ENCODE measurements at regions not wholly inside any gene's neighbourhood (a gene's known extent, or its start where the extent isn't known, plus 50 kb on each side); places are given as distances from the start of the nearest gene placed in this dataset.

DNA sequence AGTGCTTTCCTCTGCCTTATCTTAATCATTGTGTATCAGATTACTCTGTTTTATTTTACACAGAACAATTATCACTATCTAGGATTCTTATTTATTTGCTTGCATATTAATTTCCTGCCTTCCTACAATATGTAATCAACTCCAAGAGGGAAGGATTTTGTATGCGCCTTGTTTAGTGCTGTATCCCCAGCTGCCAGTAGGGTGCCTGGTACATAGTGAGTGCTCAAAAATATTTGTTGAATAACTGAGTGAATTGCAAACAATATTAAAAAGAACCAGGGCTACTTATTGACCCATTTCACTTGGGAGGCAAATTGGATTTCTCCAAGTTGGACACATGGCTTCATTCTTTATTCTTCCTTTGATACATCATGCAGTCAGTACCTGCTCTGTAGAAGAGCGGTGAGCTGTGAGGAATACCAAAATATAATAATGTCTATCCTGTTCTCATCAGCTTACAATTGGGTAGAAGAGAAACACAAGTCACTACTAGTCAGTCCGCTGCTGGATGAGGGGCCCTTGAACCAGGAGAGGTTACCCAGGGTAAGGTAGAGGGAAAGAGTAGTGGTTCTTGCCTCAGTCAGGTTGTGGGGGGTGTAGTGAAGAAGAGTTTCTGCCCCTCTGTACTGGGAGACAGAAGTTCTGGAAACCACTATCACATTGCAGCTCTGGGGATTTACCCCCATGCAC is 233.9 kb upstream of the ZBTB20 start:
- H3K4me3 ChIP-seq (ENCODE audit: low read depth, low read length) = no peak overlapping the region
- TF ChIP-seq POLR2A (IDR thresholded peaks at IDR 0.05; ENCODE audit: extremely low read depth, insufficient read length) (no peak), MYC (IDR thresholded peaks at IDR 0.05; ENCODE audit: low read depth, low read length) (no peak)
- TF ChIP-seq, protein P1, sequence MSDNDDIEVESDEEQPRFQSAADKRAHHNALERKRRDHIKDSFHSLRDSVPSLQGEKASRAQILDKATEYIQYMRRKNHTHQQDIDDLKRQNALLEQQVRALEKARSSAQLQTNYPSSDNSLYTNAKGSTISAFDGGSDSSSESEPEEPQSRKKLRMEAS (IDR thresholded peaks at IDR 0.05; ENCODE audit: low read depth, low read length) = no peak
- TF ChIP-seq, protein P2, sequence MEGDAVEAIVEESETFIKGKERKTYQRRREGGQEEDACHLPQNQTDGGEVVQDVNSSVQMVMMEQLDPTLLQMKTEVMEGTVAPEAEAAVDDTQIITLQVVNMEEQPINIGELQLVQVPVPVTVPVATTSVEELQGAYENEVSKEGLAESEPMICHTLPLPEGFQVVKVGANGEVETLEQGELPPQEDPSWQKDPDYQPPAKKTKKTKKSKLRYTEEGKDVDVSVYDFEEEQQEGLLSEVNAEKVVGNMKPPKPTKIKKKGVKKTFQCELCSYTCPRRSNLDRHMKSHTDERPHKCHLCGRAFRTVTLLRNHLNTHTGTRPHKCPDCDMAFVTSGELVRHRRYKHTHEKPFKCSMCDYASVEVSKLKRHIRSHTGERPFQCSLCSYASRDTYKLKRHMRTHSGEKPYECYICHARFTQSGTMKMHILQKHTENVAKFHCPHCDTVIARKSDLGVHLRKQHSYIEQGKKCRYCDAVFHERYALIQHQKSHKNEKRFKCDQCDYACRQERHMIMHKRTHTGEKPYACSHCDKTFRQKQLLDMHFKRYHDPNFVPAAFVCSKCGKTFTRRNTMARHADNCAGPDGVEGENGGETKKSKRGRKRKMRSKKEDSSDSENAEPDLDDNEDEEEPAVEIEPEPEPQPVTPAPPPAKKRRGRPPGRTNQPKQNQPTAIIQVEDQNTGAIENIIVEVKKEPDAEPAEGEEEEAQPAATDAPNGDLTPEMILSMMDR (IDR thresholded peaks at IDR 0.05; ENCODE audit: low read depth, low read length) = no peak
- DNase-seq (ENCODE audit: low read depth) = no peak

DNA sequence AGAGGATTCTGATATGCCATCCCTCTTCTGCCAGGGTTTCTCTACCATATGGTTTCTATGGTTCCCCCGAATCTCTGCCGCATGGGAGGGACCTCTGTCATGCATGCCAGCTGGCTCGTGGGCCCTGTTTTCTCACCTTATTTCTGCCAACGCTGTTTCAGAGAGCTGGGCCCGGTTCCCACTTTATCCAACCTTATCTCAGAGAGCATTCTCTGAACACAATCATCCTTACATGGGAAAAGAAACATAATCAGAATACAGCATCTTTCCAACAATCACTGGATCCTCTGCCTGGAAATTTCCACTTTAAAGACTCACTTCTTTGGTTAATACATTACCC is 234.5 kb upstream of the ZBTB20 start:
- no peak overlapping the region for H3K4me3 ChIP-seq (ENCODE audit: low read depth, low read length)
- no peak for DNase-seq (ENCODE audit: low read depth)
- TF ChIP-seq POLR2A (IDR thresholded peaks at IDR 0.05; ENCODE audit: extremely low read depth, insufficient read length) (no peak), MYC (IDR thresholded peaks at IDR 0.05; ENCODE audit: low read depth, low read length) (no peak)
- TF ChIP-seq, protein P1 (IDR thresholded peaks at IDR 0.05; ENCODE audit: low read depth, low read length) = no peak
- TF ChIP-seq, protein P2 (IDR thresholded peaks at IDR 0.05; ENCODE audit: low read depth, low read length) = no peak

DNA sequence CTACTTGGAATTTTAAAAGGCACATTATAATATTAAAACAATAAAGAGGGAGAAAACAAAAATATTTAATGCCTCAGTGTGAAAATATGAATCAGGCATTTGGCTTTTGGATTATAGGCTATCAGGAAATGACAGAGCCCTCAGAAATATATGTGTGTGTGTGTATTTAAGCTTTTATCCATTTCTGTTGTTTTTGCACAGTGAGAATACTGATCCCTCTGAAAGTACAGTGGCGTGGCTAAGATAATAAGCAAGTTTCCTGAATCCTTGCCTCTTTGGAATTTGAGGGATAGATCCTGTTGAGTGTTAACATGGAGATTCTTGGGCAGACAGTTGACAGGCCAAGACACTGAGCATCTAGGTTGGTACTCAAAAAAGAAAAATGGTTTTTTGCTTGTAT is 234.8 kb upstream of the ZBTB20 start:
- DNase-seq (ENCODE audit: low read depth) = no peak
- no peak for TF ChIP-seq MYC (IDR thresholded peaks at IDR 0.05; ENCODE audit: low read depth, low read length)
- H3K4me3 ChIP-seq (ENCODE audit: low read depth, low read length) = no peak overlapping the region

DNA sequence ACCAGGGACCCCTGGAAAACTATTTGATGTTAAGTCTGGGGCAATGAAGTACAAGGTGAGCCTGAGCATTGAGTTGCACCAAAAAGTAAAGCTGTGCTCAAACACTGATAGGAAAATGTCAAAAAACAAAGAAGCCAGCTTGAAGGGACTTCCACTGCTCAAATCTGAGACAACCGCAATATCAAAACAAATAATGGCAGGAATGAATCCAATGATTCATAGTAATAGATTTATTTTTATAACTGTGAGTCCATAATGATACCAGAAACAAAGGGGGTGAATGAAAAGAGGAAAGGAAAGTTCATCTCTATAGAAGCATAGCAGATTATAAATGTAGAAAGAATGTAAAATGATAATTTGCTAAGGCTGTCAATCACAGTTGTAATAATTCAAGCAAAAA is 237.3 kb upstream of the ZBTB20 start:
- H3K4me3 ChIP-seq (ENCODE audit: low read depth, low read length) = no peak overlapping the region
- no peak for DNase-seq (ENCODE audit: low read depth)
- TF ChIP-seq POLR2A (IDR thresholded peaks at IDR 0.05; ENCODE audit: extremely low read depth, insufficient read length) (no peak), MYC (IDR thresholded peaks at IDR 0.05; ENCODE audit: low read depth, low read length) (no peak)
- TF ChIP-seq, protein P2 (IDR thresholded peaks at IDR 0.05; ENCODE audit: low read depth, low read length) = no peak
- TF ChIP-seq, protein P1 (IDR thresholded peaks at IDR 0.05; ENCODE audit: low read depth, low read length) = no peak

DNA sequence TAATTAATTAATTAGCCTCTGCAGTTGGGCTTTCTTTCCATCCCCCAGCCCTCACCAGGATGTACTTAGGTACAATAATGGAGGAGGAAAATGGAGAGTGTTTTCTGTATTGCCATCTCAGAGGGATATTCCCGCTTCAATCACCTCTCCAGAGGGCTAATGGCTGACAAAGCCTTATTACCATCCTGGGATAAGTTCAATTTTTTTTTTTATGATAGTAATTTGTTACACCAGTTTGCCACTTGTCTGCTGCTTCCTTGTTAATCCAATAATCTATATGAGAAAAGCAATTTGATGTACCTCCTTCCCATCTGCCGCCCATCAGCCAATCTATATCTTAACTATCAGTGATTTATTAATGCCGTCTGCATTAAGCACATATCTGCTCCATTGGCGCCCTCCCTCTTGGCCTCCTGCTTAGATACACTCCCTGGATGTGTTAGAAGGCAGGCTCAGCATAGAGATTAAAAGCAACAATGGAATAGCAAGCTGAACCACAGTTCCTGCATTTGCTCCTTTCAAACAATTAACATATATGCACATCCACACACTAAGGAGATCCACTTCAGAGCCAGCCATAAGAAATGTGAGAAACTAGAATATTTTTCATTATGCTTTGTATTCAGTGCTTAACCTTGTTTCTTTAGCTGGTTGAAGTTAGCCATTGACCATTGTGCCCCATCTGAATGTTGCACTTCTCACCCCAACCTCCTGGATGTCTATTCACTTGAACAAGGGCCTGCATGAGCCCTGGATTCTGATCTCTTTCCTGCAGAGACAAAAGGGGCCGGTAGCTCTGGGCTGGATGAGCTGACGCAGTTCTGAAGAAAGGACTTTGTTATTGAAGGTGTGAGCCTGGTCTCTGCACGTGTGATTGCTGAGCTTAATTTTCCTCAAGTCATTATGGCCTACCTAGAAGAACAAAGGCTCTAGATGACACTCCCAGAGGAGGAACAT is 237.3 kb upstream of the GAP43 start:
- DNase-seq (ENCODE audit: low read depth) = no peak
- H3K4me3 ChIP-seq (ENCODE audit: low read depth, low read length) = no peak overlapping the region
- TF ChIP-seq, protein P2 (IDR thresholded peaks at IDR 0.05; ENCODE audit: low read depth, low read length) = no peak
- TF ChIP-seq POLR2A (IDR thresholded peaks at IDR 0.05; ENCODE audit: extremely low read depth, insufficient read length) (no peak), MYC (IDR thresholded peaks at IDR 0.05; ENCODE audit: low read depth, low read length) (no peak)
- TF ChIP-seq, protein P1 (IDR thresholded peaks at IDR 0.05; ENCODE audit: low read depth, low read length) = no peak

DNA sequence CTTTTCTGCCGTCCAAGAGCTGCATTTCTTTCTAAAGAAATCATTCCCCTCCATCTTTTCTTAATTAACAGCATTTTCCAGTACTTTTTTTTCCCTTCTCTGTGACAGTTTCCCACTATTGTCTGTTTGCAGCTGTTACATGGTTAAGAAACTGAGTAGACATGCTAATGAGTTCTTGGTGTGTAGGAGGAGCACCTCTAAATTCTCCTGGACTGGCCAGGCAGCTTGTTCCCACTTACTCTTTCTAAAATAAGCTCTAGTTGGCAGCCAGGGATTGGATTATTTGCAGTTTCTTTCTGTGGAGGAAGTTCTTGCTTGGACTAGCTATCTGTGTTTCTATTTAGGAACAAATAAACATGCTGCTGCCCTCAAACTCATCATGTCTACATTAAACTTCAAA is 235.1 kb upstream of the GAP43 start:
- TF ChIP-seq POLR2A (IDR thresholded peaks at IDR 0.05; ENCODE audit: extremely low read depth, insufficient read length) (no peak), MYC (IDR thresholded peaks at IDR 0.05; ENCODE audit: low read depth, low read length) (no peak)
- TF ChIP-seq, protein P1 (IDR thresholded peaks at IDR 0.05; ENCODE audit: low read depth, low read length) = no peak
- TF ChIP-seq, protein P2 (IDR thresholded peaks at IDR 0.05; ENCODE audit: low read depth, low read length) = no peak
- DNase-seq (ENCODE audit: low read depth) = no peak
- no peak overlapping the region for H3K4me3 ChIP-seq (ENCODE audit: low read depth, low read length)
